ENCODE measurements at regions not wholly inside any gene's neighbourhood (a gene's known extent, or its start where the extent isn't known, plus 50 kb on each side); places are given as distances from the start of the nearest gene placed in this dataset.

GRCh38 chr1:55418208-55419000 lies 203.2 kb upstream of the USP24 start:
- no peak for TF ChIP-seq CTCF (IDR thresholded peaks at IDR 0.05; ENCODE audit: extremely low read depth, missing control alignments)
- DNase-seq (ENCODE audit: low spot score) = no peak

GRCh38 chr1:55416164-55416842 lies 201.1 kb upstream of the USP24 start:
- TF ChIP-seq CTCF (IDR thresholded peaks at IDR 0.05; ENCODE audit: extremely low read depth, missing control alignments) = no peak
- DNase-seq (ENCODE audit: low spot score) = no peak

- no peak for DNase-seq (ENCODE audit: low spot score)
- no peak for TF ChIP-seq CTCF (IDR thresholded peaks at IDR 0.05; ENCODE audit: extremely low read depth, missing control alignments)
Observed at GRCh38 chr1:55413286-55413685, 198.1 kb upstream of the USP24 start.

GRCh38 chr1:55412060-55412459 lies 196.9 kb upstream of the USP24 start:
- no peak for DNase-seq (ENCODE audit: low spot score)
- TF ChIP-seq CTCF (IDR thresholded peaks at IDR 0.05; ENCODE audit: extremely low read depth, missing control alignments) = no peak

- TF ChIP-seq CTCF (IDR thresholded peaks at IDR 0.05; ENCODE audit: extremely low read depth, missing control alignments) = no peak
- no peak for DNase-seq (ENCODE audit: low spot score)
Observed at GRCh38 chr1:55402671-55403464, 187.7 kb upstream of the USP24 start.

GRCh38 chr1:55402142-55402541 lies 187.0 kb upstream of the USP24 start:
- no peak for TF ChIP-seq CTCF (IDR thresholded peaks at IDR 0.05; ENCODE audit: extremely low read depth, missing control alignments)

GRCh38 chr1:55400508-55400907 lies 185.3 kb upstream of the USP24 start:
- DNase-seq (ENCODE audit: low spot score) = no peak
- no peak for TF ChIP-seq CTCF (IDR thresholded peaks at IDR 0.05; ENCODE audit: extremely low read depth, missing control alignments)

More at GRCh38 chr1:55402142-55402541, 187.0 kb upstream of the USP24 start:
- no peak for DNase-seq (ENCODE audit: low spot score)

Data from GM20000 (cell line).